Tibial nerve (tissue), 4 donors: ENCODE measurements at regions not wholly inside any gene's neighbourhood (a gene's known extent, or its start where the extent isn't known, plus 50 kb on each side); places are given as distances from the start of the nearest gene placed in this dataset.

ENCODE experiments used
- DNase-seq, 2 donors: peaks; one replicate each; pipeline ENCODE4 v3.0.0-alpha.2; 2019; ENCODE audit warnings: low spot score in 2 of 2
- H3K27ac ChIP-seq, 4 donors: fragments of 200-600 bp; sonication (generic) in 3 of 4; one replicate each; pipeline ENCODE4 v1.5.1; 2017 to 2019; ENCODE audit warnings: mild to moderate bottlenecking in 1 of 4
- H3K27me3 ChIP-seq, 2 donors: fragments of 200-600 bp; sonication (generic) in 1 of 2; one replicate each; pipeline versions ENCODE4 v1.5.1 to v1.6.0; 2017 to 2019
- H3K36me3 ChIP-seq, 3 donors: fragments of 200-600 bp; sonication (generic); one replicate each; pipeline ENCODE4 v1.5.1; 2018 to 2019
- H3K4me1 ChIP-seq, 4 donors: fragments of 200-600 bp; sonication (generic) in 3 of 4; one replicate each; pipeline ENCODE4 v1.5.1; 2017 to 2019
- H3K4me3 ChIP-seq, 4 donors: fragments of 200-600 bp; sonication (generic) in 3 of 4; one replicate each; pipeline ENCODE4 v1.5.1; 2017 to 2019; ENCODE audit warnings: mild to moderate bottlenecking in 1 of 4, moderate library complexity in 1 of 4
- H3K9me3 ChIP-seq, 4 donors: fragments of 200-600 bp; sonication (generic) in 3 of 4; one replicate each; pipeline ENCODE4 v1.5.1; 2017 to 2019
- CTCF ChIP-seq, 5 experiments: fragments of 200-600 bp in 3 of 5; fragments of 450-650 bp in 2 of 5; sonication (generic) in 3 of 5; IDR thresholded peaks; one replicate each; pipeline ENCODE4 v1.5.1; 2016 to 2019; ENCODE audit warnings: antibody characterized with exemption in 5 of 5, mild to moderate bottlenecking in 3 of 5, moderate library complexity in 2 of 5
- EP300 ChIP-seq, 2 donors: sonication (generic); formaldehyde crosslinking; IDR thresholded peaks; one replicate each; pipeline ENCODE4 v1.6.1; 2017; ENCODE audit warnings: antibody characterized with exemption in 2 of 2, mild to moderate bottlenecking in 1 of 2
- POLR2A ChIP-seq, 2 donors: fragments of 450-650 bp; IDR thresholded peaks; one replicate each; pipeline ENCODE4 v1.6.1; 2017; ENCODE audit warnings: antibody characterized with exemption in 2 of 2, mild to moderate bottlenecking in 2 of 2, moderate library complexity in 2 of 2
- WGBS, 2 donors: methylation state at CpG; one replicate each; pipeline ENCODE4 v1.1.5; 2018; 5-methylcytosine and 5-hydroxymethylcytosine counted together

GRCh38 chr12:87772401-87772800, 256.8 kb downstream of the C12orf50 start:
- DNase-seq = no peak
- H3K27ac ChIP-seq = no peak overlapping the region
- TF ChIP-seq CTCF (IDR thresholded peaks at IDR 0.05) (no peak), POLR2A (IDR thresholded peaks at IDR 0.05) (no peak)

DNA sequence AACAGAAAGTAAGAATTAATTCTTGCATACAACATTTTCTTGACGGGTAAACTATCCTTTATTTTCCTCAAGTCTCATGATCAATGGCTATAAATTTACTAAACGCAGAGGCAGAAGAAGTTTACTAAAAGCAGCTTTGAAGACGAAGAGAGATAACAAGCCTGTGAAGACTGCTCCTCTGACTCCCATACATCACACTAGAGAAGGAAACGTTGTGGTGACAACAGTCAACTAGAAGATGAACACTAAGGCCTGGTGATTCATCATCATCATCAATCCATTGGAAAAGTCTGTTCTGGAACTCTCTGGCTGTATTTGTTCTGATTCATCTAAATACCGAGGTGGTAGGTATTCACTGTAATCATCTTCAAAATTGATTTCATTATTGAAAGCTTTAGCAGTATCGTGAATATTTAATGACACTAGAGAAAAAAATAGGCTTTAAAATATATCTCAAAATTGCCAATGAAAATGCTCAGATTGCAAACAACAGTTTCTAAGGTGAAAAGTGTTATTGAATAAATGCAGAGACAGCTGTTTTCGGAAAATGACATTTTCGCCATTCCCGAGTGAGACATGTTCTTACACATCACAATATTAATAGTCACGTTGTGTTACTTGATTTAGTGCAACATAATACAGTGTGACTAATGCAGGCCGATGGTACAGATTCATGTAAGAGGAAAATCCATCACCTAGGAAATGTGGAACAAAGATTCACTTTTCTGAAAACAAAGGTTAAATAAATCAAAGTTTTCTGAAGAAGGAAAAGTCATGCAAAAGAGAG, 260.5 kb downstream of the C12orf50 start:
- Histone ChIP-seq H3K27me3 (no peaks in the 10 kb centered on the region), H3K36me3 (no peaks in the 10 kb centered on the region), H3K9me3 (no peaks in the 10 kb centered on the region), H3K4me3 (no peak overlapping the region), H3K27ac (no peak overlapping the region), H3K4me1 (no peaks in the 10 kb centered on the region)
- TF ChIP-seq POLR2A (IDR thresholded peaks at IDR 0.05) (no peak), EP300 (IDR thresholded peaks at IDR 0.05) (no peak), CTCF (IDR thresholded peaks at IDR 0.05) (no peak)
- DNase-seq = no peak
- 76 to 81% methylated on average over 11 of the region's 11 CpGs for WGBS, 2 donors

More at GRCh38 chr12:87772401-87772800, 256.8 kb downstream of the C12orf50 start:
- H3K4me1 ChIP-seq = no peaks in the 10 kb centered on the region
- H3K4me3 ChIP-seq = no peak overlapping the region
- H3K27me3 ChIP-seq = no peaks in the 10 kb centered on the region
- H3K36me3 ChIP-seq = no peaks in the 10 kb centered on the region
- WGBS, 2 donors = 84 to 85% methylated on average over 2 of the region's 2 CpGs
- H3K9me3 ChIP-seq = no peaks in the 10 kb centered on the region

- H3K27me3 ChIP-seq = no peaks in the 10 kb centered on the region
- no peak for DNase-seq
- no peaks in the 10 kb centered on the region for H3K36me3 ChIP-seq
- H3K9me3 ChIP-seq = no peaks in the 10 kb centered on the region
- no peak overlapping the region for H3K27ac ChIP-seq
- H3K4me1 ChIP-seq = no peaks in the 10 kb centered on the region
- H3K4me3 ChIP-seq = no peak overlapping the region
- TF ChIP-seq POLR2A (IDR thresholded peaks at IDR 0.05) = no peak
- TF ChIP-seq EP300 (IDR thresholded peaks at IDR 0.05) = no peak
- no peak for TF ChIP-seq CTCF (IDR thresholded peaks at IDR 0.05)
Observed at GRCh38 chr12:87766044-87766443, 263.2 kb downstream of the C12orf50 start.

GRCh38 chr12:87760943-87761342, 268.3 kb downstream of the C12orf50 start:
- Histone ChIP-seq H3K36me3 (no peaks in the 10 kb centered on the region), H3K4me1 (no peaks in the 10 kb centered on the region), H3K27ac (no peak overlapping the region), H3K4me3 (no peak overlapping the region), H3K27me3 (no peaks in the 10 kb centered on the region), H3K9me3 (no peaks in the 10 kb centered on the region)
- TF ChIP-seq CTCF (IDR thresholded peaks at IDR 0.05) (no peak), POLR2A (IDR thresholded peaks at IDR 0.05) (no peak), EP300 (IDR thresholded peaks at IDR 0.05) (no peak)
- WGBS, 2 donors = 89 to 98% methylated on average over 2 of the region's 2 CpGs
- DNase-seq = no peak

GRCh38 chr12:87758271-87758670, 270.9 kb downstream of the C12orf50 start:
- no peak for DNase-seq
- TF ChIP-seq EP300 (IDR thresholded peaks at IDR 0.05) (no peak), CTCF (IDR thresholded peaks at IDR 0.05) (no peak), POLR2A (IDR thresholded peaks at IDR 0.05) (no peak)
- H3K36me3 ChIP-seq = no peaks in the 10 kb centered on the region
- H3K27me3 ChIP-seq = no peaks in the 10 kb centered on the region
- no peak overlapping the region for H3K27ac ChIP-seq
- no peak overlapping the region for H3K4me3 ChIP-seq
- no peaks in the 10 kb centered on the region for H3K9me3 ChIP-seq
- H3K4me1 ChIP-seq = no peaks in the 10 kb centered on the region
